WTC11 (cell line): ENCODE measurements at regions not wholly inside any gene's neighbourhood (a gene's known extent, or its start where the extent isn't known, plus 50 kb on each side); places are given as distances from the start of the nearest gene placed in this dataset.

Experiments
- ATAC-seq: fragments of 200-7000 bp; cut with Tn5 transposase; 2 replicates; pipeline ENCODE4 v1.10.0; 2021; ENCODE audit warnings: mild to moderate bottlenecking, moderate library complexity
- CTCF ChIA-PET: fragments of 300-600 bp; sonication (Branson Sonifier 250); formaldehyde crosslinking; loops from one replicate; lab custom pipeline; 2021; ENCODE audit warnings: antibody characterized with exemption; lab: Charles Lee
- POLR2A ChIA-PET: fragments of 350-600 bp; sonication (Branson Sonifier 250); formaldehyde crosslinking; loops from one replicate; lab custom pipeline; 2021; ENCODE audit warnings: antibody characterized with exemption; lab: Charles Lee
- DNase-seq: peaks from one replicate; pipeline ENCODE4 v3.0.0; 2021; ENCODE audit warnings: low spot score
- H3K27ac Mint-ChIP-seq: 2 replicates; pipeline ENCODE4 v1.8.0; 2021; ENCODE audit warnings: mixed read lengths
- H3K27me3 Mint-ChIP-seq: 2 replicates; pipeline ENCODE4 v1.8.0; 2021; ENCODE audit warnings: low read depth, mild to moderate bottlenecking, moderate library complexity, mixed read lengths
- H3K36me3 Mint-ChIP-seq: 2 replicates; pipeline ENCODE4 v1.8.0; 2021; ENCODE audit warnings: mixed read lengths
- H3K4me1 Mint-ChIP-seq: 2 replicates; pipeline ENCODE4 v1.8.0; 2022; ENCODE audit warnings: mixed read lengths
- H3K4me3 Mint-ChIP-seq: 2 replicates; pipeline ENCODE4 v1.8.0; 2021; ENCODE audit warnings: mild to moderate bottlenecking, moderate library complexity, mixed read lengths
- H3K9me3 Mint-ChIP-seq: 2 replicates; pipeline ENCODE4 v1.8.0; 2021; ENCODE audit warnings: mixed read lengths
- CREB1 ChIP-seq: sonication (generic); formaldehyde crosslinking; IDR thresholded peaks from 2 replicates; pipeline ENCODE4 v1.8.0; 2023; ENCODE audit warnings: mild to moderate bottlenecking, missing genetic modification reagents
- ELF4 ChIP-seq: sonication (generic); formaldehyde crosslinking; IDR thresholded peaks from 2 replicates; pipeline ENCODE4 v1.8.1; 2022; ENCODE audit warnings: low read depth, mild to moderate bottlenecking, moderate library complexity, missing genetic modification reagents
- FOXK1 ChIP-seq: sonication (generic); formaldehyde crosslinking; IDR thresholded peaks from 2 replicates; pipeline ENCODE4 v1.8.0; 2022; ENCODE audit warnings: mild to moderate bottlenecking, moderate library complexity, missing genetic modification reagents
- FOXP1 ChIP-seq: sonication (generic); formaldehyde crosslinking; IDR thresholded peaks from 2 replicates; pipeline ENCODE4 v1.8.0; 2022; ENCODE audit warnings: missing genetic modification reagents, mild to moderate bottlenecking, moderate library complexity, borderline replicate concordance
- FOXP4 ChIP-seq: sonication (generic); formaldehyde crosslinking; IDR thresholded peaks from 2 replicates; pipeline ENCODE4 v1.8.0; 2022; ENCODE audit warnings: mild to moderate bottlenecking, missing genetic modification reagents
- HMGA2 ChIP-seq: fragments of 250-450 bp; sonication (Bioruptor Pico); IDR thresholded peaks from 2 replicates; pipeline ENCODE4 v1.4.0; 2021; ENCODE audit warnings: mild to moderate bottlenecking, moderate library complexity
- MXD4 ChIP-seq: fragments of 250-450 bp; sonication (Bioruptor Pico); IDR thresholded peaks from 2 replicates; pipeline ENCODE4 v1.8.0; 2021; ENCODE audit warnings: mild to moderate bottlenecking, moderate library complexity, borderline replicate concordance
- NR3C1 ChIP-seq: sonication (generic); formaldehyde crosslinking; conservative IDR thresholded peaks from 2 replicates; pipeline ENCODE4 v1.8.1; 2023; ENCODE audit warnings: low read depth, mild to moderate bottlenecking, missing genetic modification reagents
- PRDM15 ChIP-seq: sonication (generic); formaldehyde crosslinking; IDR thresholded peaks from 2 replicates; pipeline ENCODE4 v1.8.0; 2022; ENCODE audit warnings: missing genetic modification reagents
- ZBTB21 ChIP-seq: sonication (generic); formaldehyde crosslinking; IDR thresholded peaks from 2 replicates; pipeline ENCODE4 v1.8.1; 2023; ENCODE audit warnings: mild to moderate bottlenecking, missing genetic modification reagents, borderline replicate concordance
- ZNF138 ChIP-seq: sonication (generic); formaldehyde crosslinking; conservative IDR thresholded peaks from 2 replicates; pipeline ENCODE4 v1.8.1; 2022; ENCODE audit warnings: mild to moderate bottlenecking, moderate library complexity, missing genetic modification reagents
- TF ChIP-seq, protein P1 (sequence below): fragments of 250-450 bp; sonication (Bioruptor Pico); IDR thresholded peaks from 2 replicates; pipeline ENCODE4 v1.9.0; 2021; ENCODE audit warnings: mild to moderate bottlenecking, borderline replicate concordance
- TF ChIP-seq, protein P2 (sequence below): sonication (generic); formaldehyde crosslinking; IDR thresholded peaks from 2 replicates; pipeline ENCODE4 v1.8.0; 2023; ENCODE audit warnings: missing genetic modification reagents, mild to moderate bottlenecking, borderline replicate concordance
- TF ChIP-seq, protein P3 (sequence below): sonication (generic); formaldehyde crosslinking; IDR thresholded peaks from 2 replicates; pipeline ENCODE4 v1.8.0; 2022; ENCODE audit warnings: mild to moderate bottlenecking, missing genetic modification reagents
- TF ChIP-seq, protein P4 (sequence below): sonication (generic); formaldehyde crosslinking; IDR thresholded peaks from 2 replicates; pipeline ENCODE4 v1.8.1; 2023; ENCODE audit warnings: mild to moderate bottlenecking, missing genetic modification reagents

- TF ChIP-seq, protein P1, sequence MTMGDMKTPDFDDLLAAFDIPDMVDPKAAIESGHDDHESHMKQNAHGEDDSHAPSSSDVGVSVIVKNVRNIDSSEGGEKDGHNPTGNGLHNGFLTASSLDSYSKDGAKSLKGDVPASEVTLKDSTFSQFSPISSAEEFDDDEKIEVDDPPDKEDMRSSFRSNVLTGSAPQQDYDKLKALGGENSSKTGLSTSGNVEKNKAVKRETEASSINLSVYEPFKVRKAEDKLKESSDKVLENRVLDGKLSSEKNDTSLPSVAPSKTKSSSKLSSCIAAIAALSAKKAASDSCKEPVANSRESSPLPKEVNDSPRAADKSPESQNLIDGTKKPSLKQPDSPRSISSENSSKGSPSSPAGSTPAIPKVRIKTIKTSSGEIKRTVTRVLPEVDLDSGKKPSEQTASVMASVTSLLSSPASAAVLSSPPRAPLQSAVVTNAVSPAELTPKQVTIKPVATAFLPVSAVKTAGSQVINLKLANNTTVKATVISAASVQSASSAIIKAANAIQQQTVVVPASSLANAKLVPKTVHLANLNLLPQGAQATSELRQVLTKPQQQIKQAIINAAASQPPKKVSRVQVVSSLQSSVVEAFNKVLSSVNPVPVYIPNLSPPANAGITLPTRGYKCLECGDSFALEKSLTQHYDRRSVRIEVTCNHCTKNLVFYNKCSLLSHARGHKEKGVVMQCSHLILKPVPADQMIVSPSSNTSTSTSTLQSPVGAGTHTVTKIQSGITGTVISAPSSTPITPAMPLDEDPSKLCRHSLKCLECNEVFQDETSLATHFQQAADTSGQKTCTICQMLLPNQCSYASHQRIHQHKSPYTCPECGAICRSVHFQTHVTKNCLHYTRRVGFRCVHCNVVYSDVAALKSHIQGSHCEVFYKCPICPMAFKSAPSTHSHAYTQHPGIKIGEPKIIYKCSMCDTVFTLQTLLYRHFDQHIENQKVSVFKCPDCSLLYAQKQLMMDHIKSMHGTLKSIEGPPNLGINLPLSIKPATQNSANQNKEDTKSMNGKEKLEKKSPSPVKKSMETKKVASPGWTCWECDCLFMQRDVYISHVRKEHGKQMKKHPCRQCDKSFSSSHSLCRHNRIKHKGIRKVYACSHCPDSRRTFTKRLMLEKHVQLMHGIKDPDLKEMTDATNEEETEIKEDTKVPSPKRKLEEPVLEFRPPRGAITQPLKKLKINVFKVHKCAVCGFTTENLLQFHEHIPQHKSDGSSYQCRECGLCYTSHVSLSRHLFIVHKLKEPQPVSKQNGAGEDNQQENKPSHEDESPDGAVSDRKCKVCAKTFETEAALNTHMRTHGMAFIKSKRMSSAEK: no peak
- TF ChIP-seq, all 79 proteins: peak for 0
These were observed 310.9 kb downstream of the MID1IP1 start (continued) for GRCh38 chrX:39112143-39112542.

DNA sequence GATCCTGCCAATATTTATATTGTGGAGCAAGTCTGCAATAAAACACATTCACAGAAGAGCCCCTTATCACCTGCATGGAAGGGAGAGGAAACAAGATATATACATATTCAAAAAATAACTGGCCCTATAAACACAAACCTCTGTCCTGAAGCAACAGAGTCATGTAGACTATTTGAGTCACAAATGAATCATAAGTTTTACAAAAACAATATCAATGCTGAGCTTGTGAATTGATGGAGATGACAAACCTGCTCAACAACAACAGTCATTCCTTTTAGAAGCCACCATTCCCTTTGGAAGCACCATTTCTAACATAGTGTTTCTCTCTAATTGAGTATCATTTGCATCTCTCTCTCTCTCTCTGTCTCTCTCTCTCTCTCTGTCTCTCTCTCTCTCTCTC is 313.9 kb downstream of the MID1IP1 start:
- H3K27me3 Mint-ChIP-seq: no peaks in the 10 kb centered on the region
- DNase-seq (no peak), ATAC-seq (no peak)
- H3K9me3 Mint-ChIP-seq: peaks cover 13% of the 10 kb centered on the region
- ChIA-PET POLR2A (no interaction called here), CTCF (no interaction called here)
- H3K27ac Mint-ChIP-seq: no peak overlapping the region
- TF ChIP-seq ZNF138 (CRISPR knock-in tag) (no peak), CREB1 (CRISPR knock-in tag) (no peak), ELF4 (CRISPR knock-in tag) (no peak), FOXK1 (CRISPR knock-in tag) (no peak)
- no peaks in the 10 kb centered on the region for H3K4me1 Mint-ChIP-seq
- H3K36me3 Mint-ChIP-seq: peaks cover 4% of the 10 kb centered on the region; the same call in 1 of the 2 replicates
- no peak overlapping the region for H3K4me3 Mint-ChIP-seq

- Mint-ChIP-seq H3K27ac (no peak overlapping the region), H3K4me1 (no peaks in the 10 kb centered on the region), H3K27me3 (no peaks in the 10 kb centered on the region), H3K9me3 (peaks cover 1% of the 10 kb centered on the region), H3K36me3 (peaks cover 1% of the 10 kb centered on the region; the same call in 1 of the 2 replicates), H3K4me3 (no peak overlapping the region)
- CTCF ChIA-PET: no interaction called here
- no peak for ATAC-seq
- POLR2A ChIA-PET: no interaction called here
- DNase-seq: no peak
- no peak for TF ChIP-seq NR3C1 (CRISPR knock-in tag)
- TF ChIP-seq, protein P2, sequence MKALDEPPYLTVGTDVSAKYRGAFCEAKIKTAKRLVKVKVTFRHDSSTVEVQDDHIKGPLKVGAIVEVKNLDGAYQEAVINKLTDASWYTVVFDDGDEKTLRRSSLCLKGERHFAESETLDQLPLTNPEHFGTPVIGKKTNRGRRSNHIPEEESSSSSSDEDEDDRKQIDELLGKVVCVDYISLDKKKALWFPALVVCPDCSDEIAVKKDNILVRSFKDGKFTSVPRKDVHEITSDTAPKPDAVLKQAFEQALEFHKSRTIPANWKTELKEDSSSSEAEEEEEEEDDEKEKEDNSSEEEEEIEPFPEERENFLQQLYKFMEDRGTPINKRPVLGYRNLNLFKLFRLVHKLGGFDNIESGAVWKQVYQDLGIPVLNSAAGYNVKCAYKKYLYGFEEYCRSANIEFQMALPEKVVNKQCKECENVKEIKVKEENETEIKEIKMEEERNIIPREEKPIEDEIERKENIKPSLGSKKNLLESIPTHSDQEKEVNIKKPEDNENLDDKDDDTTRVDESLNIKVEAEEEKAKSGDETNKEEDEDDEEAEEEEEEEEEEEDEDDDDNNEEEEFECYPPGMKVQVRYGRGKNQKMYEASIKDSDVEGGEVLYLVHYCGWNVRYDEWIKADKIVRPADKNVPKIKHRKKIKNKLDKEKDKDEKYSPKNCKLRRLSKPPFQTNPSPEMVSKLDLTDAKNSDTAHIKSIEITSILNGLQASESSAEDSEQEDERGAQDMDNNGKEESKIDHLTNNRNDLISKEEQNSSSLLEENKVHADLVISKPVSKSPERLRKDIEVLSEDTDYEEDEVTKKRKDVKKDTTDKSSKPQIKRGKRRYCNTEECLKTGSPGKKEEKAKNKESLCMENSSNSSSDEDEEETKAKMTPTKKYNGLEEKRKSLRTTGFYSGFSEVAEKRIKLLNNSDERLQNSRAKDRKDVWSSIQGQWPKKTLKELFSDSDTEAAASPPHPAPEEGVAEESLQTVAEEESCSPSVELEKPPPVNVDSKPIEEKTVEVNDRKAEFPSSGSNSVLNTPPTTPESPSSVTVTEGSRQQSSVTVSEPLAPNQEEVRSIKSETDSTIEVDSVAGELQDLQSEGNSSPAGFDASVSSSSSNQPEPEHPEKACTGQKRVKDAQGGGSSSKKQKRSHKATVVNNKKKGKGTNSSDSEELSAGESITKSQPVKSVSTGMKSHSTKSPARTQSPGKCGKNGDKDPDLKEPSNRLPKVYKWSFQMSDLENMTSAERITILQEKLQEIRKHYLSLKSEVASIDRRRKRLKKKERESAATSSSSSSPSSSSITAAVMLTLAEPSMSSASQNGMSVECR: no peak
- TF ChIP-seq PRDM15 (CRISPR knock-in tag): no peak
- TF ChIP-seq ZBTB21 (CRISPR knock-in tag): no peak
- no peak for TF ChIP-seq HMGA2
- TF ChIP-seq, protein P3, sequence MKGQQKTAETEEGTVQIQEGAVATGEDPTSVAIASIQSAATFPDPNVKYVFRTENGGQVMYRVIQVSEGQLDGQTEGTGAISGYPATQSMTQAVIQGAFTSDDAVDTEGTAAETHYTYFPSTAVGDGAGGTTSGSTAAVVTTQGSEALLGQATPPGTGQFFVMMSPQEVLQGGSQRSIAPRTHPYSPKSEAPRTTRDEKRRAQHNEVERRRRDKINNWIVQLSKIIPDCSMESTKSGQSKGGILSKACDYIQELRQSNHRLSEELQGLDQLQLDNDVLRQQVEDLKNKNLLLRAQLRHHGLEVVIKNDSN (CRISPR knock-in tag): no peak
- TF ChIP-seq FOXP1 (CRISPR knock-in tag): no peak
- no peak for TF ChIP-seq FOXP4 (CRISPR knock-in tag)
- no peak for TF ChIP-seq MXD4 (CRISPR knock-in tag)
- TF ChIP-seq, protein P4, sequence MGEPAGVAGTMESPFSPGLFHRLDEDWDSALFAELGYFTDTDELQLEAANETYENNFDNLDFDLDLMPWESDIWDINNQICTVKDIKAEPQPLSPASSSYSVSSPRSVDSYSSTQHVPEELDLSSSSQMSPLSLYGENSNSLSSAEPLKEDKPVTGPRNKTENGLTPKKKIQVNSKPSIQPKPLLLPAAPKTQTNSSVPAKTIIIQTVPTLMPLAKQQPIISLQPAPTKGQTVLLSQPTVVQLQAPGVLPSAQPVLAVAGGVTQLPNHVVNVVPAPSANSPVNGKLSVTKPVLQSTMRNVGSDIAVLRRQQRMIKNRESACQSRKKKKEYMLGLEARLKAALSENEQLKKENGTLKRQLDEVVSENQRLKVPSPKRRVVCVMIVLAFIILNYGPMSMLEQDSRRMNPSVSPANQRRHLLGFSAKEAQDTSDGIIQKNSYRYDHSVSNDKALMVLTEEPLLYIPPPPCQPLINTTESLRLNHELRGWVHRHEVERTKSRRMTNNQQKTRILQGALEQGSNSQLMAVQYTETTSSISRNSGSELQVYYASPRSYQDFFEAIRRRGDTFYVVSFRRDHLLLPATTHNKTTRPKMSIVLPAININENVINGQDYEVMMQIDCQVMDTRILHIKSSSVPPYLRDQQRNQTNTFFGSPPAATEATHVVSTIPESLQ (CRISPR knock-in tag): no peak
These were observed 315.8 kb downstream of the MID1IP1 start for GRCh38 chrX:39117101-39117500.
